GM21526 (cell line): ENCODE measurements at regions not wholly inside any gene's neighbourhood (a gene's known extent, or its start where the extent isn't known, plus 50 kb on each side); places are given as distances from the start of the nearest gene placed in this dataset.
A peak's percentile ranks its signal among the peaks of the same experiment; 100 is the strongest.

Experiments
- ATAC-seq: cut with Tn5 transposase; IDR thresholded peaks from one replicate; pipeline ENCODE4 v1.9.1; 2021; ENCODE audit warnings: moderate library complexity; ENCODE audit not compliant: unreplicated experiment, low FRiP score

GRCh38 chr11:19493446-19494213 lies 219.0 kb upstream of the NAV2 start:
- ATAC-seq: no peak

- ATAC-seq: no peak
Measured at GRCh38 chr11:19482319-19483100, 230.1 kb upstream of the NAV2 start.

- no peak for ATAC-seq
Measured at GRCh38 chr11:19480540-19480939, 232.1 kb upstream of the NAV2 start.

- ATAC-seq: no peak
Measured at GRCh38 chr11:19478891-19479290, 233.7 kb upstream of the NAV2 start.

GRCh38 chr11:19474954-19475721 lies 234.4 kb upstream of the E2F8 start:
- ATAC-seq: peak; percentile 83

GRCh38 chr11:19474211-19474610 lies 233.5 kb upstream of the E2F8 start:
- ATAC-seq: no peak

- no peak for ATAC-seq
Measured at GRCh38 chr11:19472679-19473078, 231.9 kb upstream of the E2F8 start.

- ATAC-seq: no peak
Measured at GRCh38 chr11:19467904-19468303, 227.2 kb upstream of the E2F8 start.

GRCh38 chr11:19466314-19466713 lies 225.6 kb upstream of the E2F8 start:
- no peak for ATAC-seq

- no peak for ATAC-seq
Measured at GRCh38 chr11:19463976-19464375, 223.2 kb upstream of the E2F8 start.

GRCh38 chr11:19460718-19461405 lies 220.1 kb upstream of the E2F8 start:
- ATAC-seq: no peak

GRCh38 chr11:19459240-19459639 lies 218.5 kb upstream of the E2F8 start:
- ATAC-seq: no peak

GRCh38 chr11:19458721-19459120 lies 218.0 kb upstream of the E2F8 start:
- ATAC-seq: no peak

- ATAC-seq: no peak
Measured at GRCh38 chr11:19458231-19458630, 217.5 kb upstream of the E2F8 start.

GRCh38 chr11:19455731-19456130 lies 215.0 kb upstream of the E2F8 start:
- no peak for ATAC-seq

GRCh38 chr11:19453651-19454257 lies 213.0 kb upstream of the E2F8 start:
- no peak for ATAC-seq

- ATAC-seq: no peak
Measured at GRCh38 chr11:19451609-19452008, 210.9 kb upstream of the E2F8 start.

GRCh38 chr11:19450282-19450681 lies 209.5 kb upstream of the E2F8 start:
- ATAC-seq: no peak

GRCh38 chr11:19448651-19449050 lies 207.9 kb upstream of the E2F8 start:
- ATAC-seq: no peak

- ATAC-seq: no peak
Measured at GRCh38 chr11:19447150-19447566, 206.4 kb upstream of the E2F8 start.
